Central memory CD4-positive, alpha-beta T cell (primary cell): ENCODE measurements at regions not wholly inside any gene's neighbourhood (a gene's known extent, or its start where the extent isn't known, plus 50 kb on each side); places are given as distances from the start of the nearest gene placed in this dataset.
"Not testable (repeated sequence)": the region's sequence is repeated elsewhere in the genome, so short reads cannot be mapped to it uniquely, and the experiment has no call there.

Experiments used
- DNase-seq: peaks from one replicate; pipeline ENCODE4 v3.0.0; 2022

GRCh38 chr1:89436856-89437255, 73.0 kb downstream of the GBP6 start:
- no peak for DNase-seq

DNA sequence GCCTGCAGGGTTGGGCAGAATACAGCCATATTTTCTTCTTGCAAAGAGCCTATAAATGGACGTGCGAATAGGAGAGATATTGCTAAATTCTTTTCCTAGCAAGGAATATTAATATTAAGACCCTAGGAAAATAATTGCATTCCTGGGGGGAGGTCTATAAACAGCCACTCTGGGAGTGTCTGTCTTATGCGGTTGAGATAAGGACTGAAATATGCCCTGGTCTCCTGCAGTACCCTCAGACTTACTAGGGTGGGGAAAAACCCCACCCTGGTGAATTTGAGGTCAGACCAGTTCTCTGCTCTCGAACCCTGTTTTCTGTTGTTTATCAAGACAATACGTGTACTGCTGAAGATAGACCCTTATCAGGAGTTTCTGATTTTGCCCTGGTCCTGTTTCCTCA, 74.4 kb downstream of the GBP6 start:
- not testable (repeated sequence) for DNase-seq

GRCh38 chr1:89440911-89441310, 77.1 kb downstream of the GBP6 start:
- DNase-seq: no peak

- no peak for DNase-seq
Measured at GRCh38 chr1:89444791-89445190, 79.8 kb upstream of the LRRC8B start.

GRCh38 chr1:89451011-89451410, 73.6 kb upstream of the LRRC8B start:
- DNase-seq: no peak

- no peak for DNase-seq
Measured at GRCh38 chr1:89453123-89453972, 71.3 kb upstream of the LRRC8B start.

DNA sequence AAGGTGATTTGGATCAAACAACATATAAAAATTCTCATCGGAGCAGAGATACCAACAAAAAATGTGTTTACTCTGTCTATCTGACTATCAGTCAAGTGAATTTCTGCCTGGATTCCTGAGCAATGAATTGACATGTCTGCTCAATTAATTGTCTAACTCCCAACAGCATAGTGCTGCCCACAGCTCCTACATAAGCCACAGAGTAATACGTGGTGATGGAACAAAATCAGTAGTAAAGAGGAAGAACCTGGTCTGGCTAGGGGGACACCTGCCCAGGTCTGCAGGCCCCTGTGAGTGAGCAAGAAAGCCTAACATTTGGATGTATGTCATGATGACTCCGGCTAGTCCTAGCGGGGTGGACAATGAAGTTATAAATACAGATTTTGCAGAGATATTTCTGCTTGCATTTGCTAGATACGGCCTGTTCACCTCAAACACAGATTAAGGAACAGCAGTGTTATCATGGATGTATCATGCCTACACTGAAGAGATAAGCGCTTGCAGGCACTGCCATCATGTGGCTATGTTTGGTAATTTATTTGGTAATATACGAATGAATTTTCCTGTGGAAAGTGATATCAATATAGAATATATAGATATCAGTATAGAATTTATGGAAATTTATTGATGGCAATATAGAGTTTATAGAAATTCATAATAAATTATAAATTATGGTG, 69.6 kb upstream of the LRRC8B start:
- peak; percentile 61 for DNase-seq

GRCh38 chr1:89457046-89457445, 67.6 kb upstream of the LRRC8B start:
- DNase-seq: no peak

DNA sequence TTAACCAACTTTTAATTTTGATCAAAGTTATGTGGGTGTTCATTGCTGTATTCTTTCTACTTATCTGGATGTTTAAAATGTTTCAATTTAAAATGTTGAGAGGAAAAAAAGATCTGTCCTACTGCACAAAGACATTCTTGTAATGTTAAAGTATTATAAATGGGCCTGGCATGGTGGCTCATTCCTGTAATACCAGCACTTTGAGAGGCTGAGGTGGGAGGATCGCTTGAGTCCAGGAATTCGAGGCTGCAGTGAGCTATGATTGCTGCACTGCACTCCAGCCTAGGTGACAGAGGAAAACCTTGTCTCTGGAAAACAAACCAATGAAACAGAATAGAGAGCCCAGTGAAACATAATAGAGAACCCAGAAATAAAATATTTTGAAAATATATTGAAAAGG, 65.5 kb upstream of the LRRC8B start:
- DNase-seq: no peak

GRCh38 chr1:89460325-89460724, 64.3 kb upstream of the LRRC8B start:
- no peak for DNase-seq

- DNase-seq: no peak
Measured at GRCh38 chr1:89462250-89462649, 62.4 kb upstream of the LRRC8B start.

GRCh38 chr1:89464008-89464407, 60.6 kb upstream of the LRRC8B start:
- DNase-seq: peak; percentile 9

DNA sequence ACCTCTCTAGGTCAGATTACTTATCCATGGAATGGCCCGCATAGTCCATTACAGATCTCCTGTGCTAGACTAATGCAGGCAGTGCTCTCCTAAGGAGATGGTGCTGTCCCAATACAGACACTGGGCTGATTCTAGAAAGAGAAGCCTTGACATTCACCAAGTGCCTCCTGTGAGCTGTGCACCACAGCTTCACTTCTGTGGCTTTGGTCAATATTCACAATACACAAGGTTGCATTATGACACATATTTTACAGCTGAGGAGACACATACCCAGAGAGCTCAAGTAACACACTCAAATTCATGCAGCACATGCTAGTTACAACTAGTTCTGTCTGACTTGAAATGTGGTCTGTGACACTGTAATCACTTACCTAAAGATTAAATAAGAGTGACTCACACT, 59.4 kb upstream of the LRRC8B start:
- DNase-seq: no peak

- no peak for DNase-seq
Measured at GRCh38 chr1:89466307-89466930, 58.2 kb upstream of the LRRC8B start.

GRCh38 chr1:89472253-89472652, 52.4 kb upstream of the LRRC8B start:
- DNase-seq: no peak

- no peak for DNase-seq
Measured at GRCh38 chr1:89472886-89473417, 51.7 kb upstream of the LRRC8B start.
